ELR (cell line): ENCODE measurements at regions not wholly inside any gene's neighbourhood (a gene's known extent, or its start where the extent isn't known, plus 50 kb on each side); places are given as distances from the start of the nearest gene placed in this dataset.

Experiments used
- DNase-seq: peaks from one replicate; pipeline ENCODE4 v3.0.0-alpha.2; 2015; ENCODE audit warnings: low read depth

- DNase-seq, result no peak
Measured at GRCh38 chr3:76815561-76815960, 224.3 kb upstream of the ROBO2 start.

GRCh38 chr3:76820481-76820880 is 219.4 kb upstream of the ROBO2 start:
- DNase-seq, result no peak

- no peak for DNase-seq
Measured at GRCh38 chr3:76824658-76825240, 215.2 kb upstream of the ROBO2 start.

- no peak for DNase-seq
Measured at GRCh38 chr3:76826861-76827260, 213.0 kb upstream of the ROBO2 start.

GRCh38 chr3:76827701-76828226 is 212.1 kb upstream of the ROBO2 start:
- no peak for DNase-seq

- no peak for DNase-seq
Measured at GRCh38 chr3:76834657-76835056, 205.2 kb upstream of the ROBO2 start.

GRCh38 chr3:76841747-76842146 is 198.2 kb upstream of the ROBO2 start:
- no peak for DNase-seq

GRCh38 chr3:76842216-76842615 is 197.7 kb upstream of the ROBO2 start:
- DNase-seq, result no peak

GRCh38 chr3:76855451-76855850 is 184.4 kb upstream of the ROBO2 start:
- no peak for DNase-seq

- DNase-seq, result peak; percentile 13
Measured at GRCh38 chr3:76859596-76859995, 180.3 kb upstream of the ROBO2 start.

- no peak for DNase-seq
Measured at GRCh38 chr3:76864355-76864754, 175.5 kb upstream of the ROBO2 start.

GRCh38 chr3:76866729-76867408 is 173.0 kb upstream of the ROBO2 start:
- DNase-seq, result no peak

- no peak for DNase-seq
Measured at GRCh38 chr3:76869726-76870384, 170.0 kb upstream of the ROBO2 start.

GRCh38 chr3:76871655-76872054 is 168.2 kb upstream of the ROBO2 start:
- no peak for DNase-seq

- DNase-seq, result no peak
Measured at GRCh38 chr3:76872999-76873398, 166.9 kb upstream of the ROBO2 start.

- no peak for DNase-seq
Measured at GRCh38 chr3:76873532-76874242, 166.2 kb upstream of the ROBO2 start.

- DNase-seq, result no peak
Measured at GRCh38 chr3:76879959-76880358, 159.9 kb upstream of the ROBO2 start.

GRCh38 chr3:76886761-76887500 is 153.0 kb upstream of the ROBO2 start:
- DNase-seq, result no peak

- peak; percentile 2 for DNase-seq
Measured at GRCh38 chr3:76888856-76889255, 151.0 kb upstream of the ROBO2 start.

- DNase-seq, result no peak
Measured at GRCh38 chr3:76889911-76890310, 150.0 kb upstream of the ROBO2 start.

- no peak for DNase-seq
Measured at GRCh38 chr3:76897076-76897475, 142.8 kb upstream of the ROBO2 start.

- DNase-seq, result no peak
Measured at GRCh38 chr3:76900596-76900995, 139.3 kb upstream of the ROBO2 start.
